ENCODE measurements at regions not wholly inside any gene's neighbourhood (a gene's known extent, or its start where the extent isn't known, plus 50 kb on each side); places are given as distances from the start of the nearest gene placed in this dataset.

- no peak for DNase-seq
Measured at GRCh38 chr2:221818616-221819320, 246.7 kb upstream of the EPHA4 start.

DNA sequence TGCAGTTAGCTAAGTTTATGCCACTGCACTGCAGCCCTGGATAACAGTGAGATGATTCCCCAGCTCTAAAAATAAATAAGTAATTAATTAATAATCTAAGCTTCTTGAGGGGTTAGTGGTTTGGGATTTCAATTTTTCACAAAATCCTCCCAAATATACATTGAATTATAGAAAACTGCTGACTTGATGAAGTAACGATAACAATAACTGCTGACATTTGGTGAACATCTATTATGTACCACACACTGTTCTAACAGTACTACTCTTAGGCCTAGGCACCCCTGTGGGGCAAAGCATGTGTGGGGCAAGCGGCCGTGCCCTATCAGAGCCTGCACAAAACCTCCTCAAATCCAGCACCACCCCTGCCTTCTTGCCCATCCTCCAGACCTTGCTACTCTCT is 245.8 kb upstream of the EPHA4 start:
- no peak for DNase-seq

DNA sequence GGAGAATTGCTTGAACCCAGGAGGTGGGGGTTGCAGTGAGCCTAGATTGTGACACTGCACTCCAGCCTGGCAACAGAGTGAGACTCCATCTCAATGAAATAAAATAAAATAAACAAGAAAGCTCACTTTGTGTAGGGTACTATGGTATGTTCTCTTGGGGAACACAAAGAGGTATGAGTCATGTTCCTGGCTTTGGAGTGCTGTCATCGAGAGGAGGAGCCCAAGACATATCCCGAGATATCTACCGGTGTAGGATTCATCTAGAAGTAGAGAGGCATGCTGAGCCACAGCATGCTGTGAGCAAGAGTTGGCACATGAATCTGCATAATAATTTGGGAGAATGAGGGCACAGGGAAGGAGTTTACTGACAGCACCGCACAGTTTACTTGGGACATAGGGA is 244.9 kb upstream of the EPHA4 start:
- DNase-seq = no peak

DNA sequence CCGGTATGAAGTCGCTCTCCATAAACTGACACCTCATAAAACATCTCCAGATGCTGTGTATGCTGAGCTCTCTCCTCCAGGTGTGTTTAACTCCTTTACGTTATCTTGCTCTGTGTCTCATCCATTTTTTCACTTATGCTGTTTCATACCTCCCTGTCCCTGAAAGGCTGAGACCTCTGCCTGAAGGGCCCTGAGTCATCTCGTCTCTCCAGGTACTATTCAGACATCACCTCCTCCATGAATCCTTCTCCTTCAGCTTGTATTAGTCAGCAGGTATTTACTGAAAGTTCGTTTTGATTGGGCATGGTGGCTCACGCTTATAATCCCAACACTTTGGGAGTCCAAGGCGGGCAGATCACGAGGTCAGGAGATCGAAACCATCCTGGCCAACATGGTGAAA is 244.5 kb upstream of the EPHA4 start:
- DNase-seq = no peak

DNA sequence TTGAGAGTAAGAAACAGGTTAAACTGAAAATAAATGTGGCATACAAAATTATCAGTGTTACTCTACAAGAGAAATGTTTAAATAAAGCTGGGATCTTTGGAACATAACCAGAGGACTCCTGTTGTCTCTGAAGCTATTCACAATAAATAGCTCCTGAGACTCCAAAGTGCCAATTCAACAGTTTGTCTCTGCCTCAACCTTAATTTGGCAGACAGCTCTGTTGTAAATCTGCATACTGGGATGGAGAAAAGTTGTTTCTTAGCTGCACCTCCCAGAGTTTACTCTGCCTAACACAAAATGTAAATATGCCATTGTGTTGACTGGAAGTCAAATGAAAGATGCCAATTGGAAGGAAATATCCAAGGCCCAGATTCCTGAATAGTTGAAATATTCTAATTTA is 238.5 kb upstream of the EPHA4 start:
- DNase-seq = no peak

- DNase-seq = no peak
Measured at GRCh38 chr2:221810245-221810644, 238.1 kb upstream of the EPHA4 start.

GRCh38 chr2:221808488-221808887 is 236.4 kb upstream of the EPHA4 start:
- no peak for DNase-seq

- no peak for DNase-seq
Measured at GRCh38 chr2:221807706-221808105, 235.6 kb upstream of the EPHA4 start.

GRCh38 chr2:221802089-221802488 is 230.0 kb upstream of the EPHA4 start:
- DNase-seq = no peak

GRCh38 chr2:221792971-221793521 is 220.9 kb upstream of the EPHA4 start:
- DNase-seq = no peak

- DNase-seq = no peak
Measured at GRCh38 chr2:221791844-221792243, 219.7 kb upstream of the EPHA4 start.

DNA sequence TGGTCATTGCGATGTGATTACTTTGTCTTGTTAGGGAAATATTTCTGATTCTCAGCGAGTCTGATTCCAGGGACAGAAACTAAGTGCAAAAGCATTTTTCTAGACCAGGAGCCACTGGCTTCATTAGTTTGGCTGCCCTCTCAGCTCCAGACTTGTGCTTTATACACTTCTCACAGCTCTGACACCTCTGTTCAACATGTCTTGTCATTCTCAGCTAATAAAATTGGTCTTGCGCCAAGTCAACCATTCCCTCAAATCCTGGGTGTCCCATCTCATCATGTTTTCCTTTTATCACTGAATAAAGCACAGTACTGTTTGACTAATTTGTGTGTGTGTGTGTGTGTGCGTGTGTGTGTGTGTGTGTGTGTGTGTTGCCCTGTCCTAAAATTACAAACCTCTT is 215.5 kb upstream of the EPHA4 start:
- DNase-seq = no peak

DNA sequence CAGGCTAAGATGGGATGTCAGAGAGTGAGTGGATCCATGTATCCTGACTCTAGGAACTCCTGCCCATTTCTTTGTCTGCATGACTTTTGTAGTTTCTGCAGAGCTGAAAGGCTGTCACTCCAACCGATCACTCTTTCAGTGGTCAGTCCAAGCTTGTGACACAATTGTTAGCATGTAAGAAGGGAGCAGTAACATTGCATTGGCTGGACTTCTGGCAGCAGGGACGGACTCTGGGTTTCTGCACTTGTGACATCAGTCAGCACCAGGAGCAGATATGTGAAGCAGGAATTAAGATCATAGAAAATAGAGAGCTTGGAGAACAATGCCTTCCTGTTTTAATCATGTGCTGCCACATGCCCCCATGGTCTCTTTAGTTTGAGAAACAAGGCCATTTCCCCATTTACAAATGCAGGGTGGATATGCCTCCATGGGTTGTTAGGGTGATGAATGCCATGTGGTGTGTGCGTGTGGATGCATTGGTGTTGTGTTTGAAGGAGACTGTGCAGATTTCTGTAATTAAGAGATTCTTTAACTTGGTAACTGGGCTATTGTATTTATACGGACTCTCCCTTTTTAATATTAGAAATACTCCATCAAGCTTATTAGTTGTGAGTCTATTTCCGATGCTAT is 214.3 kb upstream of the EPHA4 start:
- DNase-seq = no peak

DNA sequence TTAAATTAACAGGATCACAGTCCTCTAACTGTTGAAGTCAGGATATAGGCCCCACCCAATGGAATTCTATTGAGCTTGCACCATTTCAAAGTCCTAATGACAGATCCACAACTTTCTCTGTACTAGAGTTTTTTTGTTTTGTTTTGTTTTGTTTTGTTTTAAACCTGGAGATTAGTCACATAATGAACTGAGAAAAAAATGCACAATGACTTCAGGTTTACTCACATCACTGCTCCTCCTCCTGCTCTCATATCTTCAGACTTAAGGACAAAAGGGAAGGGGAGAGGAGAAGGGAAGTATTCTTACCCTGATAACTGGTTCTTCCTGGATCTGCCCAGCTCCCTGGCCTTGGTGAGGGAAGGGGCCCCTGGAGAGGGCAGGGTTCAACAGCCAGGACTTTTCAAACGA is 208.2 kb upstream of the EPHA4 start:
- DNase-seq = no peak

- DNase-seq = no peak
Measured at GRCh38 chr2:221779614-221780067, 207.5 kb upstream of the EPHA4 start.

GRCh38 chr2:221778025-221778424 is 205.9 kb upstream of the EPHA4 start:
- no peak for DNase-seq

- DNase-seq = no peak
Measured at GRCh38 chr2:221777119-221777518, 205.0 kb upstream of the EPHA4 start.

DNA sequence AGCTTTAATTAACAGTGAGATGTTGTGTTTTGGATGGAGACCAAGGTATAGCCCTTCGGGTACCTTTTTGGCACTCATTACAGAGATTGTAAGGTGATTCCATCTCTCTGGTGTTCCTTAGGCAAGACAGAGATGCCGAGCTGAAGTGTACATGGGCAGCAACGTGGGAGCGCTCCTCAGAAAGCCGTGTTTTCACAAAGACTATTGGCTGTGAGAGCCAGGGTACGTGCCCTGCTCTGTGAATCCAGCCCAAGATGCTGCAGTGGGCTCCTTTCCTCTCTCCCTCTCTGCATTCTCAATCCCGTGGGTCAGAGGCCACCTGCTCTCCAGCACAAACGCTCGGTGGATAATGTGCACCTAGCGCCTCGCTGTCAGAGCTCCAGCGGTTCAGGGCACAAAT is 203.0 kb upstream of the EPHA4 start:
- DNase-seq = no peak

GRCh38 chr2:221774136-221774535 is 202.0 kb upstream of the EPHA4 start:
- DNase-seq = no peak

DNA sequence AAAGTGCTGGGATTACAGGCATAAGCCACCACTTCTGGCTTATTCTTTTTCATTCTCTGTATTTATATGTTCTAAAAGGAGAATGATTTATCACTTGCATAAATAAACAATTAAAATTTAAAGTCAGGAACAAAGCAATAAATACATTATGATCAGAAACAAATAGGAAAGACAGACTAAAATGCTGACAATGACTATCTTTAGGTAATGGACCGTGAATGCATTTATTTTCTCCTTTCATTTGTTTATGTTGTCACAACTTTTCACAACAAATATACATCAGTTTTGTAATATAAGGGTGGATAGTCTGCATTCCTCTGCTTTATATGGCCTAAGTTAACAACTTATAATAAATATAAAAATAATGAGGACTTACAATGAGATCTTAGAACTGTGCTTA is 199.2 kb upstream of the EPHA4 start:
- DNase-seq = no peak

- no peak for DNase-seq
Measured at GRCh38 chr2:221767106-221768012, 195.3 kb upstream of the EPHA4 start.

DNA sequence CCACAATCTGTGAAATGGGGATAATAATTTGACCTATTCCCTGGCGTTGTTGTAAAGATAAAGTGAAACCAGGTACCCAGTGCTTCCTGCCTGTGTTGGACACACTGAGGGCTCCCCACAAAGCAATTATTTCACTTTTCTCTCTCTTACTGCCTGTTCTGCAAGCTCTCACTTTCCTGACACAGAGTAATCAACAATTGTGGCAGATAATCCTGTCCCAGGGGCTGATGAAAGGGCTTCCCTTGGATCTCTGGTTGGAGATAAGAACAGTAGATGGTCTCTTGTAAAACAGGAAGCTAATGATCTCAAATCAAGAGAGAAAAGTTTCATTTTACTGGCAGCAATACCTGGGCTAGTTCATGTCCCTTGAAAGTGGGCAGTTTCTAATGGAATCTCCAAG is 190.4 kb upstream of the EPHA4 start:
- no peak for DNase-seq

DNA sequence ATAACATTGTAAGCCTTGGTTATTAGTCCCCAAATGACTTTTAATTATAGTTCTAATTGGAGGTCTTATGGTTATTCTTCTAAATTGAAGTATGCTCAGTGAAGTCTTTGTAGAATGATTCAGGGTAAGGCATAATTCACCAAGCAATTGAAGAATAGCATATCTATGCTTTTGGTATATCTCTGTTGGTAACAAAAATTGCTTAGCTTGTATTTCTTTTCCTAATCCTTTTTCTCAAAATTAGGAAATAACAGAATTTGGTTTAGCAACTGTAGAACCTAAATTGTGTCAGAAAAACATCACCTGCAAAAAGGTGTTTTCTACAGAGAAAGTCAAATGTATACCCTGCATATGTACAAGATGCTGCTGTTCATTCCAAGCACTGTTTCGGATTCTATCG is 189.2 kb upstream of the EPHA4 start:
- no peak for DNase-seq

- no peak for DNase-seq
Measured at GRCh38 chr2:221758076-221758475, 186.0 kb upstream of the EPHA4 start.

Measured in NCI-H446 (cell line).